SK-N-SH (cell line): ENCODE measurements at regions not wholly inside any gene's neighbourhood (a gene's known extent, or its start where the extent isn't known, plus 50 kb on each side); places are given as distances from the start of the nearest gene placed in this dataset.

Experiments used
- CTCF ChIA-PET: fragments of 300-600, 350-600 bp; formaldehyde crosslinking; extraction: SDS; loops from one replicate; lab custom pipeline; 2021; lab: Yijun Ruan, JAX
- POLR2A ChIA-PET: fragments of 350-600 bp; sonication (Branson Sonifier 250); formaldehyde crosslinking; extraction: SDS; loops from one replicate; lab custom pipeline; 2020; ENCODE audit warnings: antibody characterized with exemption, inconsistent platforms; lab: Yijun Ruan, JAX
- DNase-seq: peaks from one replicate; pipeline ENCODE4 v3.0.0; 2012
- H2AFZ ChIP-seq: fragments of 200-600 bp; sonication (generic); 2 replicates; pipeline ENCODE4 v1.8.1; 2016; ENCODE audit warnings: antibody characterized with exemption, mild to moderate bottlenecking, low read depth
- H3F3A ChIP-seq: fragments of 200-600 bp; sonication (generic); replicated peaks from 2 replicates; pipeline ENCODE3; 2016; ENCODE audit warnings: antibody characterized with exemption, mild to moderate bottlenecking; ENCODE audit not compliant: insufficient read depth
- H3K27ac ChIP-seq, 2 experiments: fragments of 200-500 bp in 1 of 2; fragments of 200-600 bp in 1 of 2; sonication (Bioruptor generic) in 1 of 2; sonication (generic), shearing (Covaris generic) in 1 of 2; 2 replicates each; pipeline versions ENCODE4 v1.5.1 to v1.6.1; 2014 to 2016; ENCODE audit warnings: low read depth in 2 of 2, inconsistent platforms in 1 of 2, low read length in 1 of 2, mild to moderate bottlenecking in 1 of 2, mixed read lengths in 1 of 2
- H3K27me3 ChIP-seq: fragments of 200-600 bp; sonication (generic), shearing (Covaris generic); 2 replicates; pipeline ENCODE4 v1.6.1; 2016; ENCODE audit warnings: mixed run types; ENCODE audit not compliant: insufficient read depth
- H3K36me3 ChIP-seq, 2 experiments: fragments of 200-500 bp in 1 of 2; fragments of 200-600 bp in 1 of 2; sonication (Bioruptor generic) in 1 of 2; sonication (generic) in 1 of 2; replicated peaks in 1 of 2; 2 replicates each; pipeline versions ENCODE3 to v1.5.1; 2014 to 2016; ENCODE audit warnings: low read length in 1 of 2, mild to moderate bottlenecking in 1 of 2; ENCODE audit not compliant: insufficient read depth in 2 of 2, control insufficient read depth in 1 of 2
- H3K4me1 ChIP-seq, 2 experiments: fragments of 200-500 bp in 1 of 2; fragments of 200-600 bp in 1 of 2; sonication (Bioruptor generic) in 1 of 2; sonication (generic), shearing (Covaris generic) in 1 of 2; 2 replicates each; pipeline versions ENCODE4 v1.5.1 to v1.6.1; 2014 to 2016; ENCODE audit warnings: low read depth in 1 of 2, low read length in 1 of 2, mixed run types in 1 of 2; ENCODE audit not compliant: insufficient read depth in 2 of 2, control insufficient read depth in 1 of 2
- H3K4me2 ChIP-seq: fragments of 200-600 bp; sonication (generic), shearing (Covaris generic); 2 replicates; pipeline ENCODE4 v1.6.1; 2017; ENCODE audit warnings: mixed run types
- H3K4me3 ChIP-seq, 2 experiments: fragments of 200-500 bp in 1 of 2; fragments of 200-600 bp in 1 of 2; sonication (Bioruptor generic) in 1 of 2; sonication (generic), shearing (Covaris generic) in 1 of 2; 2 replicates each; pipeline versions ENCODE4 v1.5.1 to v1.8.1; 2014 to 2016; ENCODE audit warnings: low read depth in 2 of 2, inconsistent platforms in 1 of 2, low read length in 1 of 2, mild to moderate bottlenecking in 1 of 2, mixed read lengths in 1 of 2, moderate library complexity in 1 of 2
- H3K79me2 ChIP-seq: fragments of 200-600 bp; sonication (generic); 2 replicates; pipeline ENCODE4 v1.8.1; 2017; ENCODE audit warnings: mild to moderate bottlenecking; ENCODE audit not compliant: insufficient read depth
- H3K9ac ChIP-seq: fragments of 200-600 bp; sonication (generic); 2 replicates; pipeline ENCODE4 v1.6.1; 2017; ENCODE audit warnings: mixed run types
- H3K9me2 ChIP-seq: fragments of 200-600 bp; sonication (generic); 2 replicates; pipeline ENCODE4 v1.6.1; 2017; ENCODE audit warnings: mixed run types
- H3K9me3 ChIP-seq: fragments of 200-600 bp; sonication (generic); 2 replicates; pipeline ENCODE4 v1.6.1; 2017; ENCODE audit warnings: mixed run types, mild to moderate bottlenecking, moderate library complexity
- H4K20me1 ChIP-seq: fragments of 200-600 bp; sonication (generic); 2 replicates; pipeline ENCODE4 v1.6.1; 2017; ENCODE audit warnings: mild to moderate bottlenecking, mixed run types; ENCODE audit not compliant: insufficient read depth
- EP300 ChIP-seq, 2 experiments: IDR thresholded peaks; 2 replicates each; pipeline versions ENCODE4 v1.4.0 to v1.6.1; 2012; ENCODE audit warnings: borderline replicate concordance in 1 of 2, low read depth in 1 of 2, low read length in 1 of 2
- EZH2phosphoT487 ChIP-seq: fragments of 200-600 bp; sonication (generic); IDR thresholded peaks from 2 replicates; pipeline ENCODE4 v1.6.1; 2017; ENCODE audit warnings: low read depth, mixed run types, mild to moderate bottlenecking, antibody characterized with exemption, moderate library complexity, borderline replicate concordance
- FOSL2 ChIP-seq: IDR thresholded peaks from 2 replicates; pipeline ENCODE4 v1.4.0; 2012; ENCODE audit warnings: low read depth, mild to moderate bottlenecking, moderate library complexity, borderline replicate concordance
- FOXM1 ChIP-seq: IDR thresholded peaks from 2 replicates; pipeline ENCODE4 v1.4.0; 2012; ENCODE audit warnings: low read depth, mild to moderate bottlenecking
- GABPA ChIP-seq: IDR thresholded peaks from 2 replicates; pipeline ENCODE4 v1.4.0; 2012; ENCODE audit warnings: low read depth, mild to moderate bottlenecking
- GATA2 ChIP-seq: sonication (generic); formaldehyde crosslinking; IDR thresholded peaks from 2 replicates; pipeline ENCODE4 v1.5.0; 2020; ENCODE audit warnings: mild to moderate bottlenecking, missing genetic modification reagents
- JUND ChIP-seq: IDR thresholded peaks from 2 replicates; pipeline ENCODE4 v1.4.0; 2012
- MEF2A ChIP-seq: IDR thresholded peaks from 2 replicates; pipeline ENCODE4 v1.4.0; 2012; ENCODE audit warnings: low read depth, borderline replicate concordance
- NRF1 ChIP-seq: IDR thresholded peaks from 2 replicates; pipeline ENCODE4 v1.6.1; 2012; ENCODE audit warnings: low read depth, mild to moderate bottlenecking, low read length
- POLR2AphosphoS5 ChIP-seq: IDR thresholded peaks from 2 replicates; pipeline ENCODE4 v1.6.1; 2012; ENCODE audit warnings: low read depth, low read length
- REST ChIP-seq: IDR thresholded peaks from 2 replicates; pipeline ENCODE4 v1.6.1; 2012; ENCODE audit warnings: mild to moderate bottlenecking, low read depth, low read length, moderate library complexity
- RXRA ChIP-seq: IDR thresholded peaks from 2 replicates; pipeline ENCODE4 v1.4.0; 2012; ENCODE audit warnings: low read depth, mild to moderate bottlenecking, borderline replicate concordance
- SMC3 ChIP-seq: IDR thresholded peaks from 2 replicates; pipeline ENCODE4 v1.6.1; 2012; ENCODE audit warnings: low read depth, low read length, improper control_type of control experiment
- TAF1 ChIP-seq: IDR thresholded peaks from 2 replicates; pipeline ENCODE4 v1.6.1; 2012; ENCODE audit warnings: low read depth, mild to moderate bottlenecking, low read length, moderate library complexity, borderline replicate concordance
- YY1 ChIP-seq: IDR thresholded peaks from 2 replicates; pipeline ENCODE4 v1.4.0; 2012; ENCODE audit warnings: low read depth, mild to moderate bottlenecking
- TF ChIP-seq, protein P1 (sequence below): IDR thresholded peaks from 2 replicates; pipeline ENCODE4; 2012
- TF ChIP-seq, protein P2 (sequence below): IDR thresholded peaks from 2 replicates; pipeline ENCODE4 v1.4.0; 2012; ENCODE audit warnings: low read depth, borderline replicate concordance

GRCh38 chr18:29169599-29169998, 992.7 kb upstream of the CDH2 start:
- no peak overlapping the region for H3K4me3 ChIP-seq
- H3K27ac ChIP-seq = no peak overlapping the region
- ChIA-PET CTCF (no interaction called here), POLR2A (no interaction called here)
- H3K9me3 ChIP-seq = no peaks in the 10 kb centered on the region
- no peaks in the 10 kb centered on the region for H4K20me1 ChIP-seq
- no peak overlapping the region for H3K4me2 ChIP-seq
- H3K36me3 ChIP-seq = no peaks in the 10 kb centered on the region
- no peaks in the 10 kb centered on the region for H3K27me3 ChIP-seq
- TF ChIP-seq POLR2AphosphoS5 (no peak), FOSL2 (no peak), JUND (no peak), NRF1 (no peak), GABPA (no peak), REST (no peak), SMC3 (no peak), MEF2A (no peak), YY1 (no peak), FOXM1 (no peak), EP300 (IDR thresholded peaks at IDR 0.05; ENCODE audit: borderline replicate concordance in 1 of 2, low read depth in 1 of 2, low read length in 1 of 2) (no peak), RXRA (no peak), TAF1 (no peak), EZH2phosphoT487 (no peak), GATA2 (CRISPR knock-in tag) (no peak)
- TF ChIP-seq, protein P1, sequence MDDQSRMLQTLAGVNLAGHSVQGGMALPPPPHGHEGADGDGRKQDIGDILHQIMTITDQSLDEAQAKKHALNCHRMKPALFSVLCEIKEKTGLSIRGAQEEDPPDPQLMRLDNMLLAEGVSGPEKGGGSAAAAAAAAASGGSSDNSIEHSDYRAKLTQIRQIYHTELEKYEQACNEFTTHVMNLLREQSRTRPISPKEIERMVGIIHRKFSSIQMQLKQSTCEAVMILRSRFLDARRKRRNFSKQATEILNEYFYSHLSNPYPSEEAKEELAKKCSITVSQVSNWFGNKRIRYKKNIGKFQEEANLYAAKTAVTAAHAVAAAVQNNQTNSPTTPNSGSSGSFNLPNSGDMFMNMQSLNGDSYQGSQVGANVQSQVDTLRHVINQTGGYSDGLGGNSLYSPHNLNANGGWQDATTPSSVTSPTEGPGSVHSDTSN = no peak
- TF ChIP-seq, protein P2, sequence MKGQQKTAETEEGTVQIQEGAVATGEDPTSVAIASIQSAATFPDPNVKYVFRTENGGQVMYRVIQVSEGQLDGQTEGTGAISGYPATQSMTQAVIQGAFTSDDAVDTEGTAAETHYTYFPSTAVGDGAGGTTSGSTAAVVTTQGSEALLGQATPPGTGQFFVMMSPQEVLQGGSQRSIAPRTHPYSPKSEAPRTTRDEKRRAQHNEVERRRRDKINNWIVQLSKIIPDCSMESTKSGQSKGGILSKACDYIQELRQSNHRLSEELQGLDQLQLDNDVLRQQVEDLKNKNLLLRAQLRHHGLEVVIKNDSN = no peak
- H3F3A ChIP-seq = peaks cover 6% of the 10 kb centered on the region
- peaks cover 0 to 19% of the 10 kb centered on the region in 2 experiments; a peak in 2 of 4 replicates for H3K4me1 ChIP-seq
- H3K9me2 ChIP-seq = no peaks in the 10 kb centered on the region
- DNase-seq = no peak
- no peak overlapping the region for H2AFZ ChIP-seq
- H3K9ac ChIP-seq = no peak overlapping the region
- no peaks in the 10 kb centered on the region for H3K79me2 ChIP-seq
